Mammary epithelial cell (primary cell): ENCODE measurements at regions not wholly inside any gene's neighbourhood (a gene's known extent, or its start where the extent isn't known, plus 50 kb on each side); places are given as distances from the start of the nearest gene placed in this dataset.

Experiments used
- CTCF ChIP-seq, 2 donors: IDR thresholded peaks in 1 of 2; conservative IDR thresholded peaks in 1 of 2; 2 replicates each; pipeline ENCODE4 v1.5.1; 2011 to 2012; ENCODE audit warnings: inconsistent platforms in 2 of 2, low read length in 2 of 2, mild to moderate bottlenecking in 2 of 2, control low read depth in 1 of 2, low read depth in 1 of 2; ENCODE audit not compliant: insufficient read depth in 1 of 2; ENCODE audit errors: extremely low read depth in 1 of 2
- EZH2 ChIP-seq: IDR thresholded peaks from 2 replicates; pipeline ENCODE4 v1.6.1; 2012; ENCODE audit warnings: low read length, inconsistent platforms, borderline replicate concordance

GRCh38 chr3:64422192-64422591, 196.9 kb upstream of the PRICKLE2 start:
- no peak for TF ChIP-seq EZH2
- TF ChIP-seq CTCF (conservative IDR thresholded peaks at IDR 0.05 in 1 of 2, IDR thresholded peaks at IDR 0.05 in 1 of 2; ENCODE audit: extremely low read depth in 1 of 2, insufficient read depth in 1 of 2, low read depth in 1 of 2, low read length in 2 of 2) = no peak
